ENCODE measurements at regions not wholly inside any gene's neighbourhood (a gene's known extent, or its start where the extent isn't known, plus 50 kb on each side); places are given as distances from the start of the nearest gene placed in this dataset.

- no peak for DNase-seq
- no peaks in the 10 kb centered on the region for H3K9me3 ChIP-seq
- H3K27me3 ChIP-seq = no peaks in the 10 kb centered on the region
- H3K4me3 ChIP-seq (ENCODE audit: low read depth, low read length) = no peak overlapping the region
- H3K36me3 ChIP-seq = no peaks in the 10 kb centered on the region
- TF ChIP-seq, protein P1, sequence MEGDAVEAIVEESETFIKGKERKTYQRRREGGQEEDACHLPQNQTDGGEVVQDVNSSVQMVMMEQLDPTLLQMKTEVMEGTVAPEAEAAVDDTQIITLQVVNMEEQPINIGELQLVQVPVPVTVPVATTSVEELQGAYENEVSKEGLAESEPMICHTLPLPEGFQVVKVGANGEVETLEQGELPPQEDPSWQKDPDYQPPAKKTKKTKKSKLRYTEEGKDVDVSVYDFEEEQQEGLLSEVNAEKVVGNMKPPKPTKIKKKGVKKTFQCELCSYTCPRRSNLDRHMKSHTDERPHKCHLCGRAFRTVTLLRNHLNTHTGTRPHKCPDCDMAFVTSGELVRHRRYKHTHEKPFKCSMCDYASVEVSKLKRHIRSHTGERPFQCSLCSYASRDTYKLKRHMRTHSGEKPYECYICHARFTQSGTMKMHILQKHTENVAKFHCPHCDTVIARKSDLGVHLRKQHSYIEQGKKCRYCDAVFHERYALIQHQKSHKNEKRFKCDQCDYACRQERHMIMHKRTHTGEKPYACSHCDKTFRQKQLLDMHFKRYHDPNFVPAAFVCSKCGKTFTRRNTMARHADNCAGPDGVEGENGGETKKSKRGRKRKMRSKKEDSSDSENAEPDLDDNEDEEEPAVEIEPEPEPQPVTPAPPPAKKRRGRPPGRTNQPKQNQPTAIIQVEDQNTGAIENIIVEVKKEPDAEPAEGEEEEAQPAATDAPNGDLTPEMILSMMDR (IDR thresholded peaks at IDR 0.05; ENCODE audit: low read depth, low read length) = no peak
- H3K4me1 ChIP-seq = no peaks in the 10 kb centered on the region
Observed at GRCh38 chr6:93679836-93680235, 260.5 kb upstream of the EPHA7 start.

DNA sequence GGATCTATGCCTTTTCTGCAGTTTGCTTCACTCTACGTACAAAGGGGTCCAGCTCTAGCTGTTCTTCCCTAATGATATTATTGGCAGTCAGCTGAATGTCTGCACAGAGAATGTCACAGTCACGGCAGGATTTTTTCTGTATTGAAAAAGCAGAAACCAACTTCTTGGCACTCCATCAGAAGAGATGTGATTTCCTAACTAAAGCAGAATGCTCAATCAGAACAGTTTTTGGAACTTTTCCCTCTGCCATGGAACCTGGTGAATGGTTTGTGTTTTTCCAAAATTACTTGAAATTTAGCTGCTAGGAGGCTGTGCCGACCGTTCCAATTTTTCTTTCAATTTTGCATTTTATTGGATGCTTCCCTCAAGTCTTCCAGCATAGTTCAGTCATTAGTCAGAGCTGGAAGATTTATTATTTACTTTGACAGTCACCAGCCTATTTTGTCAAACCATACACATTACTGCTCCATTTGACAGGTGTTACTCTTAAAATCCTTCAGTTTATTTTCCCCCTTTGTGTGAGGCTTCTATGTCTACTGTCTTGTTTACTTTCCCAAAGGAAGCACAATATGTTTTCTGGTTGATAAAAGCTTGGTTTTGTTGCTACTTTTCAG lies 259.6 kb upstream of the EPHA7 start:
- H3K4me3 ChIP-seq (ENCODE audit: low read depth, low read length) = no peak overlapping the region
- H3K4me1 ChIP-seq = no peaks in the 10 kb centered on the region
- no peaks in the 10 kb centered on the region for H3K36me3 ChIP-seq
- no peak for DNase-seq
- no peaks in the 10 kb centered on the region for H3K27me3 ChIP-seq
- no peaks in the 10 kb centered on the region for H3K9me3 ChIP-seq
- TF ChIP-seq, protein P1 (IDR thresholded peaks at IDR 0.05; ENCODE audit: low read depth, low read length) = no peak

DNA sequence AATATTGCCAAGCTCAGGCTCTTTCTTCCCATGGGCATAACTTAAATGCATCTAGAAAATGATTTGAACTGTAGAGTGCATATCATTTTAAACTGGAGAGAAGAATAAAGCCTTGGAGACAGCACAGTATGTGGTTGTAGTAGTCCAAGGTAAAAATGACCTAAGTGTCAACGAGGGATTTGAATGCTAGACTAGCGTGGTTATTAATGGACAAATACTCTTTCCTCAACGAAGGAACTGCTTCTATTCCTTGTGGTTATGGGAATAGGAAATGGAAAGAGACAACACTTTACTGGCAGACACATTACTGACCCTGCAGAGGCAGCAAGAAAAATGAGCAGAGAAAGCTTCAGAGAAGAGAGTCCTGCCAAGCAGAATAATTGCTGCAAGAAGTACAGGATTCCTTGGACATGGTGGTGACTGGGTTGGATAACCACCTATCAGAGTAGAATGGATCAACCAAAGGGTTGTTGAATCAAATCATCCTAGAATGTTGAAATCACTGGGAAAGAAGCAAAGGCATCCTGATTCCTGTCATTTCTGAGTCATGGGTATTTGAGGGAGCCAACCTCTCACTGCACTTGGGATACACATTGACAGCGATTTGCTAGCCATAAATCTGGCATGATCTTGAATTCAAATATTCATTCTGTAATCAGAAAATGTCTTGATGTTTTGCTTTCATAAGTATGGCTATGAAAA lies 258.1 kb upstream of the EPHA7 start:
- Histone ChIP-seq H3K4me3 (ENCODE audit: low read depth, low read length) (no peak overlapping the region), H3K4me1 (no peaks in the 10 kb centered on the region), H3K36me3 (no peaks in the 10 kb centered on the region), H3K9me3 (no peaks in the 10 kb centered on the region), H3K27me3 (no peaks in the 10 kb centered on the region)
- DNase-seq = no peak
- TF ChIP-seq, protein P1 (IDR thresholded peaks at IDR 0.05; ENCODE audit: low read depth, low read length) = no peak

- no peak for DNase-seq
- Histone ChIP-seq H3K36me3 (no peaks in the 10 kb centered on the region), H3K9me3 (no peaks in the 10 kb centered on the region), H3K4me3 (ENCODE audit: low read depth, low read length) (no peak overlapping the region), H3K27me3 (no peaks in the 10 kb centered on the region), H3K4me1 (no peaks in the 10 kb centered on the region)
- TF ChIP-seq, protein P1 (IDR thresholded peaks at IDR 0.05; ENCODE audit: low read depth, low read length) = no peak
Observed at GRCh38 chr6:93676581-93676980, 257.2 kb upstream of the EPHA7 start.

- Histone ChIP-seq H3K27me3 (no peaks in the 10 kb centered on the region), H3K9me3 (no peaks in the 10 kb centered on the region), H3K36me3 (no peaks in the 10 kb centered on the region), H3K4me3 (ENCODE audit: low read depth, low read length) (no peak overlapping the region), H3K4me1 (no peaks in the 10 kb centered on the region)
- TF ChIP-seq, protein P1 (IDR thresholded peaks at IDR 0.05; ENCODE audit: low read depth, low read length) = no peak
- no peak for DNase-seq
Observed at GRCh38 chr6:93675856-93676417, 256.6 kb upstream of the EPHA7 start.

GRCh38 chr6:93663111-93663510 lies 243.8 kb upstream of the EPHA7 start:
- H3K4me1 ChIP-seq = no peaks in the 10 kb centered on the region
- DNase-seq = no peak
- TF ChIP-seq, protein P1 (IDR thresholded peaks at IDR 0.05; ENCODE audit: low read depth, low read length) = no peak

More at GRCh38 chr6:93663111-93663510, 243.8 kb upstream of the EPHA7 start:
- no peaks in the 10 kb centered on the region for H3K27me3 ChIP-seq
- H3K36me3 ChIP-seq = no peaks in the 10 kb centered on the region
- H3K9me3 ChIP-seq = no peaks in the 10 kb centered on the region
- H3K4me3 ChIP-seq (ENCODE audit: low read depth, low read length) = no peak overlapping the region

Measured in BE2C (cell line).